Cardiac septum (tissue), 1 donor: ENCODE measurements at regions not wholly inside any gene's neighbourhood (a gene's known extent, or its start where the extent isn't known, plus 50 kb on each side); places are given as distances from the start of the nearest gene placed in this dataset.
"Not testable (repeated sequence)": the region's sequence is repeated elsewhere in the genome, so short reads cannot be mapped to it uniquely, and the experiment has no call there.

Source experiments
- DNase-seq: peaks from one replicate; pipeline ENCODE4 v3.0.0-alpha.2; 2020; ENCODE audit warnings: low spot score
- intact Hi-C: fragments of 100-400 bp; cut with DNase I; formaldehyde crosslinking; loops from one replicate; pipeline ENCODE4 v1.14.0; 2022
- donor health status: DM: no; HTN: no; CAD: no.

DNA sequence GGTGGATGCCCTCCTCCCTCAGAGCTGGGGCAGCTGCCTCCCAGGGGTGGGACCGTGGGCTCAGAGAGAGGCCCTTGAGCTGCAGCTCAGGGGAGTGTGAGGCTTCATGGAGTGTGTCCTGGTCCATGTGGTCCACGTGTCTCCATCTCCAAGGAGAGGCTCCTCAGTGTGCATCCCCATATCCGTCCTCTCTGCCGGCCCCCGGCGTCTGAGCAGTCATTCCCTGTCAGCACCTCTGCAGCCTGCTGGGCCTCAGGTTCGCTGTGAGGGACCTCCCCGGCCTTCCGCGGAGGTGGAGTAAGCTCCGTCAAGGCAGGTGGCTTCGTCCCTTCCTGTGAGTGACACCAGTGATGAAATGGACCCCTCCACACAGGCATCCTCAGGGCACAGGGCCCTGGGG, 160.7 kb upstream of the POTEB2 start:
- intact Hi-C loops, DNase-seq: not testable (repeated sequence)

DNA sequence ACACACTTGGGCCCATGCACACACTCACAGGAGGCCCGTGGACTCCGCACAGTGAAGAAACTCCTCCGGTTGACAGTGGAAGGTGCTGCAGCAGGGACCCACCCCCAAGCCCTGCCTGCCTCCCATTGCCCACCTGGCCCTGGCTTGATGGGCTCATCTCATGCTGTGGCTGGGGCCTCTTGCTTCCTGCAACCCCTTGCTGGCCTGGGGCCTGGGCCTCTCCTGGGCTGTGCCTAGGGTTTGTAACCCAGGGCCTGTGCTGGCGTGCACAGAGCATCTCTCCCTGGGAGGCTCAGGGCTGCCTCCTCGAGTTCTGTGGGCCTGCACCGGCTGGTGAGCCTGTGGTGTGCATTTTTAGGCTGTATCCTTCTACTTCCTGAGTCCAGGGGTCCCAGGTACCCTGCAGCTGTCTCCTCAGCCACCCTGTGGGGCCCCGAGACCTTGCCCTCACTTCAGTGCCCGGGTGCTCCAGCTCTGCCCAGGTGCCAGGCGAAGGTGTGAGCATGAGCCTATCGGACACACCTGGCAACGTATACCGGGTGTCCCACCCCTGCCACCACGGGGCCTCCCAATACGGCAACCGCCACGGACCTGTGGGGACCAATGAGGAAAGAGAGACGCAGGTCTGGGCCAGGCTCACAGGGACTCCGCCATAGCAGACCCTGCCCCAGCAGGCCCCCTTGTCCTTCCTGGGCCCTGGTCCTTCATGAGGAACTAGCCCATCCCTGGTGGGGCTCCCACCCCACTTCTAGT, 158.3 kb upstream of the POTEB2 start:
- DNase-seq, intact Hi-C loops: not testable (repeated sequence)

DNA sequence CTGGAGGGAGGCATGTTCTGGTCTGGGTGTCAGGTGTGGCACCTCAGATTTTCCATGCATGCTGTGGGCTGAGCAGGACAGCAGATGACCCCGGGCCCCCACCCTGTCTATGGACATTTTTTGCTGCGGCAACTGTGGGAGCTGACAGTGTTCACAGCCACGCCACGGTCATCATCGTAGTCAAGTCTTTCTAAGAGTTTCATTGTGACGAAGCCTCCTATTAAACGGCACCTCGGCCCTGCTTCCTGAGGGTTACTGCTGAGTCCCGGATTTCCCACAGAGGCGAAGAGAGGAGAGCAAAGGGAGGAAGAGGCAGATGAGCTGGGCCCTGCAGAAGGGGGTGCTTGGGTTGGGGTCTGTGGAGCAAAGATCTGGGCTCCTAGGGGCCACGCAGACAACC, 152.1 kb upstream of the POTEB2 start:
- intact Hi-C loops, DNase-seq: not testable (repeated sequence)

GRCh38 chr15:21017326-21017725, 151.2 kb upstream of the POTEB2 start:
- DNase-seq, intact Hi-C loops: not testable (repeated sequence)

DNA sequence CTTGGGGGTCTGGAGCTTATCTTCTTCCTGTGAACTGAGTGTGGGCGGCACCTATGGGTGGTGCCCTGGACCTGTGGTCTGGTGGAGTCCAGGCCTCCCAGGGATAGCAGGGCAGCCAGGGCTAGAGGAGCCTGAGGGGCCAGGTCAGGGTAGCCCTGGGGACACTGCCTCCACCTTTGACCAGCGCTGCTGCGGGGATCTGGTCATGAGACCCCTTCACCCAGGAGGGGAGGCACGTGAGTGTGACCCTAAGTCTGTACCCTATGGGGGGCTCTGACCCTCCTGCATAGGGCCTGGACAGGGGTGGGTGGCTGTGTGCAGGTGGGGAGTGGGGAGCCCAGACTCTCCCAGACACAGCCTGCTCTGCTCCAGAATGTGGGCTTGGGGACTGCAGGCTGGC, 150.5 kb upstream of the POTEB2 start:
- intact Hi-C loops, DNase-seq: not testable (repeated sequence)

GRCh38 chr15:21015171-21015570, 149.1 kb upstream of the POTEB2 start:
- DNase-seq, intact Hi-C loops: not testable (repeated sequence)

GRCh38 chr15:21013308-21013707, 147.2 kb upstream of the POTEB2 start:
- intact Hi-C loops, DNase-seq: not testable (repeated sequence)

DNA sequence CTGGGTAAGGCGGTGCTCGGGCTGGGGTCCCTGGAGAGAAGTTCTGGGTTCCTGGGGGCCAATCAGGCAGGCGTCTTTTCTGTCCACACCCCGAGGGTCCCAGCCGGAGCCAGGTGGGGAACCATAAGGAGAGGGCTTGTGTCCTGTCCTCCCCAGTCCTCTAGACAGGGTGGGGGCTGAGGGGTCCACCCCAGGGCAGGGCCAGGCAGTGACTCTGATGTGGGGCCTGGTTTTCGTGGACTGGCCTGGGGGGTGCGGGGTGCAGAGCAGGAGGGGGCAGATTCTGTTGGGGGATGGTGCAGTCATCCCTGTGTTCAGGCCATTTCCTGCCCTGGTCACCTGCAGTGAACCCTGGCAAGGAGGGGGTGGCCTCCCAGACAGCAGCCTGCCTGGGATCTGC, 143.5 kb upstream of the POTEB2 start:
- DNase-seq, intact Hi-C loops: not testable (repeated sequence)

GRCh38 chr15:21003459-21003858, 137.3 kb upstream of the POTEB2 start:
- intact Hi-C loops, DNase-seq: not testable (repeated sequence)

- intact Hi-C loops, DNase-seq: not testable (repeated sequence)
These were observed 135.8 kb upstream of the POTEB2 start for GRCh38 chr15:21001950-21002349.

DNA sequence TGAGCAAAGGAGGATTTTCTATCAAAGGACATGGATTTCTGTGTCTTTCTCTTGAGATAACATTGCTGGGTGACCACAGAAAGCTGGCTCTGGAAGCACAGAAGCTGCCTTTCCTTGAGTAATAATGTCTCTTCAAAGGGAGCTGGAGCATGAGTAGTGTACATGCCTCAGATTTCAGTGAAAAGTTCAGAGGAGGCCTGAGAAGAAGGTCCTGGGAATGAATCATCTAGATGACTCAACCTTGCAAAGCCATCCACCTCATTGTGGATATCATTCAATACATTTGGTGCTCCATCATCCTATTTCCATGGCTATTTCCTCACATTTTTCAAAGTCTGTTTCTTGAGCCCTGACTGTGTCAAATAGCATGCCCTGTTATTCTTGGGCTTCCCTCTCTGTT, 125.6 kb upstream of the POTEB2 start:
- intact Hi-C loops, DNase-seq: not testable (repeated sequence)

GRCh38 chr15:20991253-20991652, 125.1 kb upstream of the POTEB2 start:
- intact Hi-C loops, DNase-seq: not testable (repeated sequence)

- intact Hi-C loops, DNase-seq: not testable (repeated sequence)
These were observed 120.7 kb upstream of the POTEB2 start for GRCh38 chr15:20986775-20987174.

DNA sequence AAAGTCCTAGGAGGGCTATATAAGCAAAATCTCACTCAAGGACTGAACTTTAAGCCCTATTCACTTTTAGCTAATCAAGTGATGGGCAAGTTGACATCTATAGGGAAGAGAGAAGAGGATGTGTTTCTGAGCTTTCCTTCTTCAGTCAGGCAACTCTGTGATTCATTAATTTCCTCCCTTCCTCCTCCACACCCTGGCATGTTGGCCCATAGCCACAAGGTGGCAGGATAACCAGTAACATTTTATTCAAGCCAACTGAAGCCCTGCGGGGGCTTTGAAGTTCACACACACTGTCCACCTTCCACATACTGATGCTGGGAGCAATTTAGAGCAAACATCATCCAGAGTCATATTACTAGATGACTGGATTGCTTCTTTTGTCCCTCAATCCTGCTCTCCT, 111.9 kb upstream of the POTEB2 start:
- intact Hi-C loops, DNase-seq: not testable (repeated sequence)

GRCh38 chr15:20972762-20973161, 106.6 kb upstream of the POTEB2 start:
- intact Hi-C loops, DNase-seq: not testable (repeated sequence)

- intact Hi-C loops: not testable (repeated sequence)
These were observed 93.2 kb upstream of the POTEB2 start for GRCh38 chr15:20959299-20959698.

DNA sequence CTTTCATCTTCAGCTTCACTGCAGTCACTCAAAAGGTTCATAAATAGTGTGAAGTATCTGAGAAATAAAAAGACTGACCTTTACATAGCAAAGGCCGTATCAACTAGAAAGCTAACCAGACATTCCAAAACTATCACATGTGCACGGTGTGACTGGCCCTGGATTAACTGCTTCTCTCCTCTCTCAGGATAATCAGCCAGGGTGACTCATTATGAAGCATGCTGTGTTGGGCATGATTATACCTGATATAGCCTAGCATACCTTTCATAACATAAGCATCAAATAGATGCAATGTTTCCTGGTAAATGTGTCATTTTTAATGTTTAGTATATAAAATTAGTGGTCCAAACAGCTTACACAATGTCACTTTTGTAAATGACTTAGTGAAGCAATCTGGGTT, 63.2 kb upstream of the POTEB2 start:
- DNase-seq, intact Hi-C loops: not testable (repeated sequence)

More at GRCh38 chr15:20959299-20959698, 93.2 kb upstream of the POTEB2 start:
- DNase-seq: not testable (repeated sequence)
